ENCODE measurements at regions not wholly inside any gene's neighbourhood (a gene's known extent, or its start where the extent isn't known, plus 50 kb on each side); places are given as distances from the start of the nearest gene placed in this dataset.

DNA sequence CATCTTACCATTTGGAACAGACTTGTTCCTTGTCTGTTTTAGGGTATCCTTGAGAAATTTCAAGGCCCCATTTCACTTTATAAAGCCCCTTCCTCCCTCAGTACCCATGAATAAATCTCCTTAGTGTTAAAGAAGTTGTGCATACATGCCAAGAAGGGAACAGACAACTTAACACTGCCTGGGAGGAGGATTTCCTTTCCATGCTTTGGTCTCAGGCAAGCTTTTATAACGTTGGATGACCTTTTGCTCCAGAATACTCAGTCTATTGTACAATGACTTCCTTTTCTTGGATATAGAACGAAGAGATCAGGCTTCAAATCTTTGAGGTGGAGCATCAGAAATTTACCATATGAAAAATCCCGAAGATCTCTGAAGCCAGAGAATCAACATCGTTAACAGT lies 551.4 kb downstream of the PRKD1 start:
- no peak overlapping the region for H3K27ac ChIP-seq
- intact Hi-C loops (cut with DNase I) = no loop called here
- H3K9me3 ChIP-seq = no peaks in the 10 kb centered on the region
- no peaks in the 10 kb centered on the region for H3K36me3 ChIP-seq
- TF ChIP-seq CTCF (IDR thresholded peaks at IDR 0.05) = no peak
- TF ChIP-seq POLR2AphosphoS5 (IDR thresholded peaks at IDR 0.05; ENCODE audit: insufficient read depth in 1 of 2, low read depth in 1 of 2) = no peak
- no peaks in the 10 kb centered on the region for H3K4me1 ChIP-seq
- H3K4me3 ChIP-seq = no peak overlapping the region
- DNase-seq (ENCODE audit: extremely low spot score in 2 of 2) = no peak
- H3K27me3 ChIP-seq = no peaks in the 10 kb centered on the region

GRCh38 chr14:29380826-29381225 lies 546.8 kb downstream of the PRKD1 start:
- H3K36me3 ChIP-seq = no peaks in the 10 kb centered on the region
- TF ChIP-seq CTCF (IDR thresholded peaks at IDR 0.05) = no peak
- TF ChIP-seq POLR2A (IDR thresholded peaks at IDR 0.05) = no peak
- no peak for TF ChIP-seq POLR2AphosphoS5 (IDR thresholded peaks at IDR 0.05; ENCODE audit: insufficient read depth in 1 of 2, low read depth in 1 of 2)
- no peak overlapping the region for H3K27ac ChIP-seq
- no peaks in the 10 kb centered on the region for H3K27me3 ChIP-seq
- no peak for DNase-seq (ENCODE audit: extremely low spot score in 2 of 2)
- intact Hi-C loops (cut with DNase I) = no loop called here
- no peaks in the 10 kb centered on the region for H3K9me3 ChIP-seq
- H3K4me3 ChIP-seq = no peak overlapping the region
- H3K4me1 ChIP-seq = no peaks in the 10 kb centered on the region

DNA sequence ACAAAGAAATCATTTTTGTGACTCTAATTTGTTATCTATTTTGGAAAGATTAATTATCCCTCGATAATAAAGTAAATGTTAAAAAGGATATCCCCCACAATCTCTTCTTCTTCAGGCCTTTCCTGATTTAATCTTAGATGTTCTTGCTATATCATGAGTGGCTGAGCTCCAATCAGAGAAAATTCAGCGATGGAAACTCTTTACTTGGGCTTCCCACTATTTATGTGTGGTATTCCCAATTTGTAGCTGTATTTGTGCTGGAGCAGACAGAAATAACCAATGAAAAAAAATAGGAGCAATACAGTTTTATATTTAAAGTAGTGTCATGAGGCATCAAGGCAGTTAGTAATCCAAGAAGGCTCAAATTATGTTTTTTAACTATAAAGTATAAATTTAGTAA lies 539.1 kb downstream of the PRKD1 start:
- Histone ChIP-seq H3K4me1 (no peaks in the 10 kb centered on the region), H3K4me3 (no peak overlapping the region), H3K27me3 (no peaks in the 10 kb centered on the region), H3K36me3 (no peaks in the 10 kb centered on the region), H3K27ac (no peak overlapping the region), H3K9me3 (no peaks in the 10 kb centered on the region)
- DNase-seq (ENCODE audit: extremely low spot score in 2 of 2) = no peak
- TF ChIP-seq CTCF (IDR thresholded peaks at IDR 0.05) (no peak), POLR2A (IDR thresholded peaks at IDR 0.05) (no peak), POLR2AphosphoS5 (IDR thresholded peaks at IDR 0.05; ENCODE audit: insufficient read depth in 1 of 2, low read depth in 1 of 2) (no peak)
- intact Hi-C loops (cut with DNase I) = no loop called here

DNA sequence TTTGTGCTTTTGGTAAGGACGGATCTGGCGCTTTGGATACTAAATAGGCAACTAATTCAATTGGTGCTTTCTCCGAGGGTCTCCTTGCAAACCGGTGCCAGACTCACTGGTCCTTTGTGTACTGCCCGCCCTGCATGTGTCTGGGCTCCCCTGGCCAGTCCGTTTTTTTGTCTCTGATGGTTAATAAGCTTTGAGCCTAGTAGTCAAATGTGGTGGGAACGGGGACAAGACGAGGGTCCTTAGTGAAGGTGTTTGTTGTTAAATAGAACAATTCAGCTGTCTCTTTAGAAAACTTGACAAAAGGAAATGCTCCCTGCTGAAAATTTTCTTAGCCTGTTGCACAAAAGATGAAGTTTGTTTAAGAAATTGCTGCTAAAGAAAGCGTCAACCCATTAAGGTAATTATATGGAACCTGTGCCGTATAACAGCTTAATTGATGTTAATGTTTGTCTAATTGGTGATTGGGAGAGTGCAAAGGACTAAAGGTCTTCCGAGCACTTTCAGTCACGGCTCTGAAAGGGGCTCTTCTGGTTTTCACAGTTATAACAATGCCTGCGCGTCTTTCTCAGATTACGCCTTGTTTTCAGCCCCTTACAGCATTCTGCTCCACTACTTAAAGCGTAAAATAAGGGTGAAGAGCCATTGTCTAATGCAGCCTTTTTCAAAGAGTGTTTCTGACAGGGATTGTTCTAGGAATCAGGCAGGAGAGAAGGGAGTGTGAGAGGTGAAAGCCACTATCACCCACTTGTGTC lies 537.4 kb downstream of the PRKD1 start:
- Histone ChIP-seq H3K27ac (no peak overlapping the region), H3K36me3 (no peaks in the 10 kb centered on the region), H3K27me3 (no peaks in the 10 kb centered on the region), H3K9me3 (no peaks in the 10 kb centered on the region), H3K4me3 (no peak overlapping the region), H3K4me1 (no peaks in the 10 kb centered on the region)
- DNase-seq (ENCODE audit: extremely low spot score in 2 of 2) = no peak
- intact Hi-C loops (cut with DNase I) = no loop called here
- TF ChIP-seq CTCF (IDR thresholded peaks at IDR 0.05) = no peak
- no peak for TF ChIP-seq POLR2AphosphoS5 (IDR thresholded peaks at IDR 0.05; ENCODE audit: insufficient read depth in 1 of 2, low read depth in 1 of 2)
- no peak for TF ChIP-seq POLR2A (IDR thresholded peaks at IDR 0.05)

DNA sequence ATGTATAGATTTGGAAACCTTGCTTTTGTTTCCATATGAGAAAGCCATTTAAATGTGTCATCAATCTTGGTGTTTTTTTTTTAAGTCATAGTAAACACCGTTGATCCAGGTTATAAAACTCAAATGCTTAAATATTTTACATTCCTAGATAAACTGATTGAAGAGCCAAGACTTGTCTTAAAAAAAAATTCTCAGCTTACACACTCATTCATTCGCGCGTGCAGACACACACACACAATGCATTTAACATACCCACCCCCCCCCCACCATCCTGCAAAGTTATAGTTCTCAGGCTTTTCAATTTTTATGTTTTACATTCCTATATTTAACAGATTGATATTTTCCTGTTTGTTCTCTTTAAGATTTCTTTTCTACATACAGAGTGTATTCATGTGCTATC lies 536.4 kb downstream of the PRKD1 start:
- no peaks in the 10 kb centered on the region for H3K36me3 ChIP-seq
- intact Hi-C loops (cut with DNase I) = no loop called here
- no peak overlapping the region for H3K4me3 ChIP-seq

More for the DNA sequence above, 536.4 kb downstream of the PRKD1 start:
- DNase-seq (ENCODE audit: extremely low spot score in 2 of 2) = no peak
- no peaks in the 10 kb centered on the region for H3K9me3 ChIP-seq
- no peaks in the 10 kb centered on the region for H3K4me1 ChIP-seq
- H3K27ac ChIP-seq = no peak overlapping the region
- TF ChIP-seq POLR2A (IDR thresholded peaks at IDR 0.05) (no peak), POLR2AphosphoS5 (IDR thresholded peaks at IDR 0.05; ENCODE audit: insufficient read depth in 1 of 2, low read depth in 1 of 2) (no peak), CTCF (IDR thresholded peaks at IDR 0.05) (no peak)
- no peaks in the 10 kb centered on the region for H3K27me3 ChIP-seq
